Neural progenitor cell (in vitro differentiated cells): ENCODE measurements at regions not wholly inside any gene's neighbourhood (a gene's known extent, or its start where the extent isn't known, plus 50 kb on each side); places are given as distances from the start of the nearest gene placed in this dataset.

Experiments used
- DNase-seq: peaks from one replicate; pipeline ENCODE4 v3.0.0-alpha.2; 2016; ENCODE audit warnings: low spot score
- H2AFZ ChIP-seq: fragments of 200-600 bp; sonication (generic); replicated peaks from 2 replicates; pipeline ENCODE4 v1.6.1; 2016; ENCODE audit warnings: antibody characterized with exemption
- H3F3A ChIP-seq: fragments of 200-600 bp; sonication (generic); 2 replicates; pipeline ENCODE4 v1.6.1; 2016; ENCODE audit warnings: antibody characterized with exemption, low read depth
- H3K27ac ChIP-seq: fragments of 200-600 bp; sonication (generic); 2 replicates; pipeline ENCODE4 v1.5.1; 2016; ENCODE audit warnings: mild to moderate bottlenecking
- H3K27me3 ChIP-seq: fragments of 200-600 bp; sonication (generic); 2 replicates; pipeline ENCODE4 v1.6.1; 2016; ENCODE audit warnings: mild to moderate bottlenecking, moderate library complexity
- H3K36me3 ChIP-seq: fragments of 200-600 bp; sonication (generic); 2 replicates; pipeline ENCODE4 v1.5.1; 2016
- H3K4me1 ChIP-seq: fragments of 200-600 bp; sonication (generic); 2 replicates; pipeline ENCODE4 v1.6.1; 2016; ENCODE audit warnings: mixed run types
- H3K4me2 ChIP-seq: fragments of 200-600 bp; sonication (generic); 2 replicates; pipeline ENCODE4 v1.6.1; 2016
- H3K4me3 ChIP-seq: fragments of 200-600 bp; sonication (generic); 2 replicates; pipeline ENCODE4 v1.5.1; 2016
- H3K79me2 ChIP-seq: fragments of 200-600 bp; sonication (generic); 2 replicates; pipeline ENCODE4 v1.6.1; 2016; ENCODE audit warnings: low read depth
- H3K9ac ChIP-seq: fragments of 200-600 bp; sonication (generic); 2 replicates; pipeline ENCODE4 v1.6.1; 2016
- H3K9me3 ChIP-seq: fragments of 200-600 bp; sonication (generic); 2 replicates; pipeline ENCODE4 v1.5.1; 2016; ENCODE audit warnings: low read depth
- H4K20me1 ChIP-seq: fragments of 200-600 bp; sonication (generic); 2 replicates; pipeline ENCODE4 v1.6.1; 2016; ENCODE audit warnings: low read depth
- H3K27ac Mint-ChIP-seq: 3 replicates; pipeline ENCODE4 v1.8.0; 2021; ENCODE audit warnings: mixed read lengths
- H3K27me3 Mint-ChIP-seq: 2 replicates; pipeline ENCODE4 v1.8.0; 2022; ENCODE audit warnings: low read depth, mild to moderate bottlenecking, inconsistent platforms, moderate library complexity, mixed read lengths; ENCODE audit not compliant: insufficient read depth
- H3K36me3 Mint-ChIP-seq: 3 replicates; pipeline ENCODE4 v1.8.0; 2021; ENCODE audit warnings: mixed read lengths
- H3K4me1 Mint-ChIP-seq: 3 replicates; pipeline ENCODE4 v1.8.0; 2021; ENCODE audit warnings: mixed read lengths
- H3K4me3 Mint-ChIP-seq: 3 replicates; pipeline ENCODE4 v1.8.0; 2021; ENCODE audit warnings: mild to moderate bottlenecking, moderate library complexity, mixed read lengths
- H3K9me3 Mint-ChIP-seq: 3 replicates; pipeline ENCODE4 v1.8.0; 2020; ENCODE audit warnings: mixed read lengths
- EZH2 ChIP-seq: fragments of 200-600 bp; sonication (generic); IDR thresholded peaks from 2 replicates; pipeline ENCODE4 v1.6.1; 2017; ENCODE audit warnings: antibody characterized with exemption, mild to moderate bottlenecking, moderate library complexity
- EZH2phosphoT487 ChIP-seq: fragments of 200-600 bp; sonication (generic); IDR thresholded peaks from 2 replicates; pipeline ENCODE4 v1.6.1; 2017; ENCODE audit warnings: antibody characterized with exemption
- TF ChIP-seq, protein P1 (sequence below): fragments of 200-600 bp; sonication (generic); IDR thresholded peaks from 2 replicates; pipeline ENCODE4 v1.5.1; 2017; ENCODE audit warnings: antibody characterized with exemption, mild to moderate bottlenecking

DNA sequence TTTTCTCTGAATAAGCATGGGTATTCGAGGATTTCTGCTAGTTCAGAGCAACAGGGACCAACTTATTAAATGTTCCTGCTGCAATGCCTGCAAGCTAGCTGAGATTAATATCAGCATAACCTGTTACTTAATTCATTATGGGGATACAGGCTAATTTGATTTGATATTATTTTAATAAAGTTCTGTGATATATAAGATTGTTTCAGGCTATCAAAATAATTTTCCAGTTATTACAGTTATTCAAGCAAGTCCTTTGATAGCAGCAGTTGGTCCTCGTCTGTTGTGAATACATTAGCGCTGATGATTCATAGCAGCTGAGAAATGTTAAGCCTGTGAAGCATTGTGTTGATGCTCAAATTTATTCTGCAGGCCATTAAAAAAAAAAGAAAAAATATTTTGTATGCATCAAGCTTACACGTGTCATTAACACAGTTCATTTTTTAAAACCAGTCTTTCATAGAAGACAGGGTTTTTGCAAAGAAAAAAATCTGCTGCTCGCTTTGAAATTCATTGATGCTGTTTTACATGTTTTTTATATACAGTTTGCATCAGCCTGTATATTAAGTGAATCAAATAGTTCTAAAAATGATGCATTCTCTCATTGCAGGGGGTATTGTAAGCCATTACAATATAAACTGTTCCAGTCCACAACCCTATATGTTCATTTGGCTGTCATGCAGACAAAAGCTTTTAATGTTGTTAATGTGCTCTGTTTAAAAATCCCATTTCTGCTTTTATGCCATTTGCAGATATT lies 482.5 kb downstream of the BCL11A start:
- no peak overlapping the region for H3K4me2 ChIP-seq

DNA sequence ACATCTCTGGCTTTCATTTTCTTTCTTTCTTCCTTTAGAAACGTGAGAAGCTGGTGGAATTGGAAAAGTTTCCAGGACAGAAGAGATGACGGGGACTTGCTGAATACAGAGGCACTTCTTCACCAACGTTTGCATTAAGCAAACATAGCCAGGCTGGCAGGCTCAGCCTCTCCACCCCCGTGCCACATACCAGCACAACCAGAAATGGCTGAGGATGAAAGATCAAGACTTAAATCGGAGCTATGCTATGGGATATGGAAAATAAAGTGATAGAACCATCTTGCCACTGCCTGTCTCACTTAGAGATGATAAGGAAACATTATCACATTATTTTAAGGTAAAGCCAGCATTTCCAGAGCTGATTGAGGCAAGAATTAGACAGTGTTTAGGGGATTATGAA lies 483.3 kb downstream of the BCL11A start:
- Histone ChIP-seq H4K20me1 (no peaks in the 10 kb centered on the region), H2AFZ (no peak overlapping the region), H3K4me3 (no peak overlapping the region), H3K4me1 (peaks cover 2% of the 10 kb centered on the region), H3K27me3 (no peaks in the 10 kb centered on the region), H3K36me3 (no peaks in the 10 kb centered on the region), H3K4me2 (no peak overlapping the region), H3K79me2 (no peaks in the 10 kb centered on the region), H3K9ac (no peak overlapping the region), H3K9me3 (no peaks in the 10 kb centered on the region), H3K27ac (no peak overlapping the region), H3F3A (no peaks in the 10 kb centered on the region)
- TF ChIP-seq EZH2phosphoT487 (no peak), EZH2 (no peak)
- TF ChIP-seq, protein P1, sequence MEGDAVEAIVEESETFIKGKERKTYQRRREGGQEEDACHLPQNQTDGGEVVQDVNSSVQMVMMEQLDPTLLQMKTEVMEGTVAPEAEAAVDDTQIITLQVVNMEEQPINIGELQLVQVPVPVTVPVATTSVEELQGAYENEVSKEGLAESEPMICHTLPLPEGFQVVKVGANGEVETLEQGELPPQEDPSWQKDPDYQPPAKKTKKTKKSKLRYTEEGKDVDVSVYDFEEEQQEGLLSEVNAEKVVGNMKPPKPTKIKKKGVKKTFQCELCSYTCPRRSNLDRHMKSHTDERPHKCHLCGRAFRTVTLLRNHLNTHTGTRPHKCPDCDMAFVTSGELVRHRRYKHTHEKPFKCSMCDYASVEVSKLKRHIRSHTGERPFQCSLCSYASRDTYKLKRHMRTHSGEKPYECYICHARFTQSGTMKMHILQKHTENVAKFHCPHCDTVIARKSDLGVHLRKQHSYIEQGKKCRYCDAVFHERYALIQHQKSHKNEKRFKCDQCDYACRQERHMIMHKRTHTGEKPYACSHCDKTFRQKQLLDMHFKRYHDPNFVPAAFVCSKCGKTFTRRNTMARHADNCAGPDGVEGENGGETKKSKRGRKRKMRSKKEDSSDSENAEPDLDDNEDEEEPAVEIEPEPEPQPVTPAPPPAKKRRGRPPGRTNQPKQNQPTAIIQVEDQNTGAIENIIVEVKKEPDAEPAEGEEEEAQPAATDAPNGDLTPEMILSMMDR, result no peak
- no peaks in the 10 kb centered on the region for H3K9me3 Mint-ChIP-seq
- H3K4me3 Mint-ChIP-seq, result no peak overlapping the region
- DNase-seq, result no peak
- no peaks in the 10 kb centered on the region for H3K27me3 Mint-ChIP-seq
- H3K27ac Mint-ChIP-seq, result peak overlapping the region; percentile 74
- H3K36me3 Mint-ChIP-seq, result no peaks in the 10 kb centered on the region
- H3K4me1 Mint-ChIP-seq, result peaks cover 40% of the 10 kb centered on the region

More for the DNA sequence above, 482.5 kb downstream of the BCL11A start:
- H3K4me3 Mint-ChIP-seq, result no peak overlapping the region
- no peak for TF ChIP-seq EZH2
- TF ChIP-seq, protein P1, result no peak
- no peak for TF ChIP-seq EZH2phosphoT487
- Histone ChIP-seq H3K4me3 (no peak overlapping the region), H3K4me1 (no peaks in the 10 kb centered on the region), H3K36me3 (no peaks in the 10 kb centered on the region), H4K20me1 (no peaks in the 10 kb centered on the region), H3F3A (no peaks in the 10 kb centered on the region), H3K9me3 (no peaks in the 10 kb centered on the region), H3K9ac (no peak overlapping the region), H3K79me2 (no peaks in the 10 kb centered on the region), H2AFZ (no peak overlapping the region), H3K27me3 (no peaks in the 10 kb centered on the region), H3K27ac (no peak overlapping the region)
- H3K27ac Mint-ChIP-seq, result no peak overlapping the region
- no peaks in the 10 kb centered on the region for H3K36me3 Mint-ChIP-seq
- H3K9me3 Mint-ChIP-seq, result no peaks in the 10 kb centered on the region
- DNase-seq, result no peak
- peaks cover 40% of the 10 kb centered on the region for H3K4me1 Mint-ChIP-seq
- H3K27me3 Mint-ChIP-seq, result no peaks in the 10 kb centered on the region

DNA sequence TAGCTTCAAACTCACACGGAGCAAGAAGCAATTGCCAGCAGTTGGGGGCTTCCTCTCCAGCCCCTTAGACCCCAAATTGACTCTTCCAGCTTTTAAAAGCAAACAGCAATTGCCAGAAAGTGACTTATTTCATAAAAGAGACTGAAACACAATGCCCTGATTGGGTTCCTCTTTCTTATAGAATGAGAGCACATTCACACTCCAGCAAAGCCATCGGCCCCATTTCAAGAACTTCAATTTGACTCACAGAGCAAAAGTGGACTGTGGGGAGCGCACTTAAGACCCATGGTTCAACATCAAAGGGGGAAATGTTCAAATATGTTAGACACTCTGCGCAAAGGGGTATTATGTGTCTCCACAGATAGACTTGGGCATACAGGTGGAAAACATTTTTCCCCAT lies 484.7 kb downstream of the BCL11A start:
- no peak for DNase-seq
- no peak overlapping the region for H3K4me3 Mint-ChIP-seq
- H3K4me2 ChIP-seq, result no peak overlapping the region

DNA sequence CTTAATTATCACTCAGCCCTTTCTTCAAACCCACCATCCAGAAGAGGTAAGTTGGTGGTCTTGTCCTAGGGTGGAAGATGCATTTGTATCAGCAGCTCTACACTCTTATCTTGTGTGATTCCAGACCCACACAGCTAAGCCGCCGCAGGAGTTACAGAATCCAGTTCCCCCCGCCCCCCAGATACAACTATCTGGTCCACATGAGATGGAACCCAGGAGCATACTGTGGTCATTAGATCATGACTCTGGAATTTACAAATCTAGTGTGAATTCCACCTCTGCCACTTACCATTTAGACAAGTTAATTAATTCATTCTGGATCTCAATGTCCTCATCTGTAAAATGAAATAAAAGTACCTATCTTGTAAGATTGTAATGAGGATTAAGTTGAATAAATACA lies 486.4 kb downstream of the BCL11A start:
- H3K4me1 Mint-ChIP-seq, result peaks cover 51% of the 10 kb centered on the region

More for the DNA sequence above, 484.7 kb downstream of the BCL11A start:
- Histone ChIP-seq H4K20me1 (no peaks in the 10 kb centered on the region), H3K9me3 (no peaks in the 10 kb centered on the region), H3K9ac (no peak overlapping the region), H3F3A (no peaks in the 10 kb centered on the region), H3K27me3 (no peaks in the 10 kb centered on the region), H3K4me1 (peaks cover 10% of the 10 kb centered on the region), H3K4me3 (no peak overlapping the region), H3K36me3 (no peaks in the 10 kb centered on the region), H3K79me2 (no peaks in the 10 kb centered on the region), H2AFZ (no peak overlapping the region), H3K27ac (no peak overlapping the region)
- no peaks in the 10 kb centered on the region for H3K9me3 Mint-ChIP-seq
- H3K36me3 Mint-ChIP-seq, result no peaks in the 10 kb centered on the region
- TF ChIP-seq EZH2 (no peak), EZH2phosphoT487 (no peak)
- H3K27ac Mint-ChIP-seq, result no peak overlapping the region
- peaks cover 51% of the 10 kb centered on the region for H3K4me1 Mint-ChIP-seq
- H3K27me3 Mint-ChIP-seq, result no peaks in the 10 kb centered on the region

More for the DNA sequence above, 486.4 kb downstream of the BCL11A start:
- Histone ChIP-seq H3K9ac (no peak overlapping the region), H2AFZ (no peak overlapping the region), H3K9me3 (no peaks in the 10 kb centered on the region), H3K4me2 (no peak overlapping the region), H3K36me3 (no peaks in the 10 kb centered on the region), H4K20me1 (no peaks in the 10 kb centered on the region), H3K27me3 (no peaks in the 10 kb centered on the region), H3K79me2 (no peaks in the 10 kb centered on the region), H3K4me3 (no peak overlapping the region), H3K27ac (no peak overlapping the region), H3F3A (no peaks in the 10 kb centered on the region), H3K4me1 (peaks cover 10% of the 10 kb centered on the region)
- Mint-ChIP-seq H3K36me3 (no peaks in the 10 kb centered on the region), H3K27me3 (peaks cover 3% of the 10 kb centered on the region), H3K4me3 (no peak overlapping the region), H3K9me3 (no peaks in the 10 kb centered on the region), H3K27ac (peak overlapping the region; percentile 3)
- TF ChIP-seq, protein P1, result no peak
- TF ChIP-seq EZH2phosphoT487, result no peak
- no peak for TF ChIP-seq EZH2
- DNase-seq, result no peak
